WTC11 (cell line): ENCODE measurements at regions not wholly inside any gene's neighbourhood (a gene's known extent, or its start where the extent isn't known, plus 50 kb on each side); places are given as distances from the start of the nearest gene placed in this dataset.

ENCODE experiments used
- ATAC-seq: fragments of 200-7000 bp; cut with Tn5 transposase; 2 replicates; pipeline ENCODE4 v1.10.0; 2021; ENCODE audit warnings: mild to moderate bottlenecking, moderate library complexity
- CTCF ChIA-PET: fragments of 300-600 bp; sonication (Branson Sonifier 250); formaldehyde crosslinking; loops from one replicate; lab custom pipeline; 2021; ENCODE audit warnings: antibody characterized with exemption; lab: Charles Lee
- POLR2A ChIA-PET: fragments of 350-600 bp; sonication (Branson Sonifier 250); formaldehyde crosslinking; loops from one replicate; lab custom pipeline; 2021; ENCODE audit warnings: antibody characterized with exemption; lab: Charles Lee
- DNase-seq: peaks from one replicate; pipeline ENCODE4 v3.0.0; 2021; ENCODE audit warnings: low spot score
- H3K27ac Mint-ChIP-seq: 2 replicates; pipeline ENCODE4 v1.8.0; 2021; ENCODE audit warnings: mixed read lengths
- H3K27me3 Mint-ChIP-seq: 2 replicates; pipeline ENCODE4 v1.8.0; 2021; ENCODE audit warnings: low read depth, mild to moderate bottlenecking, moderate library complexity, mixed read lengths
- H3K36me3 Mint-ChIP-seq: 2 replicates; pipeline ENCODE4 v1.8.0; 2021; ENCODE audit warnings: mixed read lengths
- H3K4me1 Mint-ChIP-seq: 2 replicates; pipeline ENCODE4 v1.8.0; 2022; ENCODE audit warnings: mixed read lengths
- H3K4me3 Mint-ChIP-seq: 2 replicates; pipeline ENCODE4 v1.8.0; 2021; ENCODE audit warnings: mild to moderate bottlenecking, moderate library complexity, mixed read lengths
- H3K9me3 Mint-ChIP-seq: 2 replicates; pipeline ENCODE4 v1.8.0; 2021; ENCODE audit warnings: mixed read lengths
- CBFB ChIP-seq: sonication (generic); formaldehyde crosslinking; IDR thresholded peaks from 2 replicates; pipeline ENCODE4 v1.8.1; 2022; ENCODE audit warnings: mild to moderate bottlenecking, low read depth, missing genetic modification reagents
- CREB1 ChIP-seq: sonication (generic); formaldehyde crosslinking; IDR thresholded peaks from 2 replicates; pipeline ENCODE4 v1.8.0; 2023; ENCODE audit warnings: mild to moderate bottlenecking, missing genetic modification reagents
- CREM ChIP-seq: sonication (generic); formaldehyde crosslinking; IDR thresholded peaks from 2 replicates; pipeline ENCODE4 v1.8.1; 2022; ENCODE audit warnings: mild to moderate bottlenecking, missing genetic modification reagents, moderate library complexity
- FOXK1 ChIP-seq: sonication (generic); formaldehyde crosslinking; IDR thresholded peaks from 2 replicates; pipeline ENCODE4 v1.8.0; 2022; ENCODE audit warnings: mild to moderate bottlenecking, moderate library complexity, missing genetic modification reagents
- FOXP1 ChIP-seq: sonication (generic); formaldehyde crosslinking; IDR thresholded peaks from 2 replicates; pipeline ENCODE4 v1.8.0; 2022; ENCODE audit warnings: missing genetic modification reagents, mild to moderate bottlenecking, moderate library complexity, borderline replicate concordance
- IRF2 ChIP-seq: sonication (generic); formaldehyde crosslinking; IDR thresholded peaks from 2 replicates; pipeline ENCODE4 v1.8.0; 2022; ENCODE audit warnings: low read depth, missing genetic modification reagents, borderline replicate concordance
- MYBL2 ChIP-seq: sonication (generic); formaldehyde crosslinking; IDR thresholded peaks from 2 replicates; pipeline ENCODE4 v1.8.1; 2023; ENCODE audit warnings: mild to moderate bottlenecking, moderate library complexity, missing genetic modification reagents
- NFATC4 ChIP-seq: fragments of 250-450 bp; sonication (Bioruptor Pico); IDR thresholded peaks from 2 replicates; pipeline ENCODE4 v1.9.0; 2021; ENCODE audit warnings: mild to moderate bottlenecking
- NFE2L1 ChIP-seq: sonication (generic); formaldehyde crosslinking; IDR thresholded peaks from 2 replicates; pipeline ENCODE4 v1.8.1; 2023; ENCODE audit warnings: missing genetic modification reagents
- NFYB ChIP-seq: sonication (generic); formaldehyde crosslinking; conservative IDR thresholded peaks from 2 replicates; pipeline ENCODE4 v1.8.0; 2022; ENCODE audit warnings: low read depth, missing genetic modification reagents
- NR3C1 ChIP-seq: sonication (generic); formaldehyde crosslinking; conservative IDR thresholded peaks from 2 replicates; pipeline ENCODE4 v1.8.1; 2023; ENCODE audit warnings: low read depth, mild to moderate bottlenecking, missing genetic modification reagents
- RELA ChIP-seq: sonication (generic); formaldehyde crosslinking; IDR thresholded peaks from 2 replicates; pipeline ENCODE4 v1.8.1; 2022; ENCODE audit warnings: missing genetic modification reagents, mild to moderate bottlenecking, borderline replicate concordance
- SOX15 ChIP-seq: fragments of 250-450 bp; sonication (Bioruptor Pico); IDR thresholded peaks from 2 replicates; pipeline ENCODE4 v1.9.0; 2021; ENCODE audit warnings: mild to moderate bottlenecking
- ZNF232 ChIP-seq: sonication (generic); formaldehyde crosslinking; IDR thresholded peaks from 2 replicates; pipeline ENCODE4 v1.8.0; 2022; ENCODE audit warnings: mild to moderate bottlenecking, missing genetic modification reagents
- ZNF396 ChIP-seq: fragments of 250-450 bp; sonication (Bioruptor Pico); IDR thresholded peaks from 2 replicates; pipeline ENCODE4 v1.8.0; 2021; ENCODE audit warnings: mild to moderate bottlenecking, moderate library complexity, borderline replicate concordance
- TF ChIP-seq, protein P1 (sequence below): fragments of 250-450 bp; sonication (Bioruptor Pico); IDR thresholded peaks from 2 replicates; pipeline ENCODE4 v1.8.0; 2021; ENCODE audit warnings: mild to moderate bottlenecking
- TF ChIP-seq, protein P2 (sequence below): sonication (generic); formaldehyde crosslinking; IDR thresholded peaks from 2 replicates; pipeline ENCODE4 v1.8.0; 2022; ENCODE audit warnings: mild to moderate bottlenecking, missing genetic modification reagents
- TF ChIP-seq, protein P3 (sequence below): sonication (generic); formaldehyde crosslinking; IDR thresholded peaks from 2 replicates; pipeline ENCODE4 v1.8.0; 2022; ENCODE audit warnings: mild to moderate bottlenecking, missing genetic modification reagents
- TF ChIP-seq, protein P4 (sequence below): fragments of 250-450 bp; sonication (Bioruptor Pico); IDR thresholded peaks from 2 replicates; pipeline ENCODE4 v1.9.0; 2021; ENCODE audit warnings: moderate library complexity, mild to moderate bottlenecking, inconsistent platforms, borderline replicate concordance
- TF ChIP-seq, protein P5 (sequence below): sonication (generic); formaldehyde crosslinking; IDR thresholded peaks from 2 replicates; pipeline ENCODE4 v1.8.1; 2022; ENCODE audit warnings: low read depth, missing genetic modification reagents, borderline replicate concordance
- TF ChIP-seq, protein P6 (sequence below): sonication (generic); formaldehyde crosslinking; IDR thresholded peaks from 2 replicates; pipeline ENCODE4 v1.8.1; 2022; ENCODE audit warnings: low read depth, mild to moderate bottlenecking, moderate library complexity, missing genetic modification reagents, borderline replicate concordance

DNA sequence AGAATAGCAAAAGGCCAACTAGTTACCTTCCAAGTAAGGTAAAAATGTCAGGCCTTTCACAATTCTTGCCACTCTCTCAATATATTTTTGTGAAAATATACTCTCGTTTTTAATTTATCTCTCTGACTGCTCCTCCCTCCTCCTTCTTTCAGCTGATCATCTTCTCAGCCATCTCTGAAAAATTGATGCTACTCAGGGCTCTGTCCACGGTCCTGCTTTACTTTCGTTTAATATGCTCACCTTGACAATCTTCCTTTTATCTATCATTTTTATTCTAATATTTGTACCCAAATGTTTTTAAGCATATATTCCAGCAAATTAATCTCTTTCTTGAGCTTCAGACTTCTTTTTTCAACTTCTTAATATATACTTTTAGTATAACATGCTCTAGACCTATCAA, 1362.1 kb downstream of the ROBO1 start:
- ATAC-seq, result no peak
- no peak for TF ChIP-seq ZNF232 (CRISPR knock-in tag)
- TF ChIP-seq RELA (CRISPR knock-in tag), result no peak
- TF ChIP-seq, protein P1, sequence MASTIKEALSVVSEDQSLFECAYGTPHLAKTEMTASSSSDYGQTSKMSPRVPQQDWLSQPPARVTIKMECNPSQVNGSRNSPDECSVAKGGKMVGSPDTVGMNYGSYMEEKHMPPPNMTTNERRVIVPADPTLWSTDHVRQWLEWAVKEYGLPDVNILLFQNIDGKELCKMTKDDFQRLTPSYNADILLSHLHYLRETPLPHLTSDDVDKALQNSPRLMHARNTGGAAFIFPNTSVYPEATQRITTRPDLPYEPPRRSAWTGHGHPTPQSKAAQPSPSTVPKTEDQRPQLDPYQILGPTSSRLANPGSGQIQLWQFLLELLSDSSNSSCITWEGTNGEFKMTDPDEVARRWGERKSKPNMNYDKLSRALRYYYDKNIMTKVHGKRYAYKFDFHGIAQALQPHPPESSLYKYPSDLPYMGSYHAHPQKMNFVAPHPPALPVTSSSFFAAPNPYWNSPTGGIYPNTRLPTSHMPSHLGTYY (CRISPR knock-in tag), result no peak
- CTCF ChIA-PET, result no interaction called here
- Mint-ChIP-seq H3K9me3 (no peaks in the 10 kb centered on the region), H3K27me3 (no peaks in the 10 kb centered on the region), H3K4me3 (no peak overlapping the region), H3K27ac (no peak overlapping the region), H3K4me1 (no peaks in the 10 kb centered on the region), H3K36me3 (no peaks in the 10 kb centered on the region)
- no peak for DNase-seq
- POLR2A ChIA-PET, result no interaction called here

DNA sequence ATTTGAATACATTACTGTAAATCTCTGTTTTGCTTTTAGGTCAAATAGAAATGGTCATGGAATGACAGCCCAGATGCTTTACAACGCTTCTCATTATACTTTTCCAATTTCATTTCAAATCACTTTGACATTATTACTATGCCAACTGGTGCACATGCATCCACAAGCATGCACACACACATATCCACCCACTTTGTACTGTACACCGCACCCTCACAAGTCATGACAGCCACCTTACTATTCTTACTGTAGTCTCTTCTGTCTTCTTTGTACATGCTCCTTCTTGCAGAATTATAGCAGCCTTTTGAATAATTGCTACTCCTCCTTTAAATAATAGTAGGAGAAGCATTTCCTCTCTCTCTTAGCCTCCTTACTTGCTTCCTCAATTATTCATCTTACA, 1361.4 kb downstream of the ROBO1 start:
- Mint-ChIP-seq H3K27ac (no peak overlapping the region), H3K27me3 (no peaks in the 10 kb centered on the region), H3K9me3 (no peaks in the 10 kb centered on the region), H3K4me3 (no peak overlapping the region), H3K4me1 (no peaks in the 10 kb centered on the region), H3K36me3 (no peaks in the 10 kb centered on the region)
- no peak for DNase-seq
- CTCF ChIA-PET, result interaction anchor here (0.6 kb wide), 1 partner anchor 132 kb away, joined by 3 read pairs; no protein-coding TSS in a partner anchor
- no peak for TF ChIP-seq CREB1 (CRISPR knock-in tag)
- TF ChIP-seq CBFB (CRISPR knock-in tag), result no peak
- TF ChIP-seq FOXK1 (CRISPR knock-in tag), result no peak
- no peak for ATAC-seq
- POLR2A ChIA-PET, result no interaction called here

DNA sequence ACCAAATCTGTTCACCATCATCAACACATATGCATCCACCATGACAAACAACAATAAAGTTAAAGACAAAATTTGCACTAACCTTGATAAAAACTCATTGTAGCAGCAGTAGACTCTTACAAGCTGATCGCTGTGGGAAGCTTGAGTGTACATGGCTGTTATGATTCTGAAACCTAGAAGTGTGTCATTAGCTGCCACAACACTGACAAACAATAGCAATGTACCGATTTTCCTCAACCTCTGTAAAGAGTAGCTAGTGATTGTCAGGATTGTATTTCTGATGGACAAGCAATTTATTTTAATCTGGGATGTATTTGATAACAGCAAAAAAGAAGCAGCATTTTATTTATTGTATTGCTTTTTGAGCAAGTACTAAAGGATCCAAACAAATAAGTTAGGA, 1357.7 kb downstream of the ROBO1 start:
- Mint-ChIP-seq H3K4me3 (no peak overlapping the region), H3K27me3 (no peaks in the 10 kb centered on the region), H3K27ac (no peak overlapping the region), H3K4me1 (peaks cover 10% of the 10 kb centered on the region), H3K36me3 (no peaks in the 10 kb centered on the region), H3K9me3 (peaks cover 3% of the 10 kb centered on the region; the same call in 1 of the 2 replicates)
- DNase-seq (no peak), ATAC-seq (no peak)
- TF ChIP-seq SOX15 (CRISPR knock-in tag) (no peak), RELA (CRISPR knock-in tag) (no peak)
- TF ChIP-seq, protein P2, sequence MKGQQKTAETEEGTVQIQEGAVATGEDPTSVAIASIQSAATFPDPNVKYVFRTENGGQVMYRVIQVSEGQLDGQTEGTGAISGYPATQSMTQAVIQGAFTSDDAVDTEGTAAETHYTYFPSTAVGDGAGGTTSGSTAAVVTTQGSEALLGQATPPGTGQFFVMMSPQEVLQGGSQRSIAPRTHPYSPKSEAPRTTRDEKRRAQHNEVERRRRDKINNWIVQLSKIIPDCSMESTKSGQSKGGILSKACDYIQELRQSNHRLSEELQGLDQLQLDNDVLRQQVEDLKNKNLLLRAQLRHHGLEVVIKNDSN (CRISPR knock-in tag), result no peak
- CTCF ChIA-PET, result interaction anchor here (0.5 kb wide), 1 partner anchor 250 kb away, joined by 5 read pairs; no protein-coding TSS in a partner anchor
- POLR2A ChIA-PET, result interaction anchor here (0.6 kb wide), 1 partner anchor 11 kb away, joined by 3 read pairs; no protein-coding TSS in a partner anchor

DNA sequence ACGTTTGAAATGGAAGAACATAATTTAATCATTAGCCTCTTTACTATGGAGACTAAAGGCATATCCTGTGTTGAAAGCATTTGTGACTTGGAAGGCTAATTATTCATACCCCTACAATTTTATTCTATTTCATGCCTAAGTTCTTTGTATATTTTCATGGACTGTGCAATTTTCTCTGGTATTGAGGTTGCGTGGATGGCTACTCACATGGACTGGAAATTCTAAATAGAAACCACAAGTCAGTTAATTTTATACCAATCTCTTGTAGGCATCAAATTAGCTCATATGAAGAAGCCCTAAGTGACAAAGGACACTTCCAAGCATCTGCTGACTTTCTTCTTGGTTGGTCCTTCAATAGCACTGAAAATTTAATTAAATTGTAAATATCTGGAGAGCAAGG, 1353.5 kb downstream of the ROBO1 start:
- H3K4me1 Mint-ChIP-seq, result peaks cover 10% of the 10 kb centered on the region
- H3K9me3 Mint-ChIP-seq, result peaks cover 4% of the 10 kb centered on the region; the same call in 1 of the 2 replicates
- no peaks in the 10 kb centered on the region for H3K36me3 Mint-ChIP-seq
- ChIA-PET POLR2A (no interaction called here), CTCF (no interaction called here)
- no peak for TF ChIP-seq NR3C1 (CRISPR knock-in tag)
- no peak for TF ChIP-seq IRF2 (CRISPR knock-in tag)
- TF ChIP-seq ZNF232 (CRISPR knock-in tag), result no peak
- no peak for TF ChIP-seq SOX15 (CRISPR knock-in tag)
- no peak for TF ChIP-seq NFATC4 (CRISPR knock-in tag)
- no peak for TF ChIP-seq NFE2L1 (CRISPR knock-in tag)
- TF ChIP-seq, protein P3, sequence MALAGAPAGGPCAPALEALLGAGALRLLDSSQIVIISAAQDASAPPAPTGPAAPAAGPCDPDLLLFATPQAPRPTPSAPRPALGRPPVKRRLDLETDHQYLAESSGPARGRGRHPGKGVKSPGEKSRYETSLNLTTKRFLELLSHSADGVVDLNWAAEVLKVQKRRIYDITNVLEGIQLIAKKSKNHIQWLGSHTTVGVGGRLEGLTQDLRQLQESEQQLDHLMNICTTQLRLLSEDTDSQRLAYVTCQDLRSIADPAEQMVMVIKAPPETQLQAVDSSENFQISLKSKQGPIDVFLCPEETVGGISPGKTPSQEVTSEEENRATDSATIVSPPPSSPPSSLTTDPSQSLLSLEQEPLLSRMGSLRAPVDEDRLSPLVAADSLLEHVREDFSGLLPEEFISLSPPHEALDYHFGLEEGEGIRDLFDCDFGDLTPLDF, result no peak
- TF ChIP-seq ZNF396, result no peak
- TF ChIP-seq NFYB, result no peak
- TF ChIP-seq, protein P4, sequence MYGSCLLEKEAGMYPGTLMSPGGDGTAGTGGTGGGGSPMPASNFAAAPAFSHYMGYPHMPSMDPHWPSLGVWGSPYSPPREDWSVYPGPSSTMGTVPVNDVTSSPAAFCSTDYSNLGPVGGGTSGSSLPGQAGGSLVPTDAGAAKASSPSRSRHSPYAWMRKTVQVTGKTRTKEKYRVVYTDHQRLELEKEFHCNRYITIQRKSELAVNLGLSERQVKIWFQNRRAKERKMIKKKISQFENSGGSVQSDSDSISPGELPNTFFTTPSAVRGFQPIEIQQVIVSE (CRISPR knock-in tag), result no peak
- TF ChIP-seq, protein P5, sequence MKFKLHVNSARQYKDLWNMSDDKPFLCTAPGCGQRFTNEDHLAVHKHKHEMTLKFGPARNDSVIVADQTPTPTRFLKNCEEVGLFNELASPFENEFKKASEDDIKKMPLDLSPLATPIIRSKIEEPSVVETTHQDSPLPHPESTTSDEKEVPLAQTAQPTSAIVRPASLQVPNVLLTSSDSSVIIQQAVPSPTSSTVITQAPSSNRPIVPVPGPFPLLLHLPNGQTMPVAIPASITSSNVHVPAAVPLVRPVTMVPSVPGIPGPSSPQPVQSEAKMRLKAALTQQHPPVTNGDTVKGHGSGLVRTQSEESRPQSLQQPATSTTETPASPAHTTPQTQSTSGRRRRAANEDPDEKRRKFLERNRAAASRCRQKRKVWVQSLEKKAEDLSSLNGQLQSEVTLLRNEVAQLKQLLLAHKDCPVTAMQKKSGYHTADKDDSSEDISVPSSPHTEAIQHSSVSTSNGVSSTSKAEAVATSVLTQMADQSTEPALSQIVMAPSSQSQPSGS (CRISPR knock-in tag), result no peak
- TF ChIP-seq, protein P6, sequence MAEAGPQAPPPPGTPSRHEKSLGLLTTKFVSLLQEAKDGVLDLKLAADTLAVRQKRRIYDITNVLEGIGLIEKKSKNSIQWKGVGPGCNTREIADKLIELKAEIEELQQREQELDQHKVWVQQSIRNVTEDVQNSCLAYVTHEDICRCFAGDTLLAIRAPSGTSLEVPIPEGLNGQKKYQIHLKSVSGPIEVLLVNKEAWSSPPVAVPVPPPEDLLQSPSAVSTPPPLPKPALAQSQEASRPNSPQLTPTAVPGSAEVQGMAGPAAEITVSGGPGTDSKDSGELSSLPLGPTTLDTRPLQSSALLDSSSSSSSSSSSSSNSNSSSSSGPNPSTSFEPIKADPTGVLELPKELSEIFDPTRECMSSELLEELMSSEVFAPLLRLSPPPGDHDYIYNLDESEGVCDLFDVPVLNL (CRISPR knock-in tag), result no peak
- TF ChIP-seq MYBL2 (CRISPR knock-in tag), result no peak
- TF ChIP-seq CREM (CRISPR knock-in tag), result no peak
- TF ChIP-seq FOXP1, result no peak
- TF ChIP-seq FOXK1 (CRISPR knock-in tag), result no peak
- H3K27ac Mint-ChIP-seq, result no peak overlapping the region
- H3K27me3 Mint-ChIP-seq, result no peaks in the 10 kb centered on the region
- ATAC-seq (no peak), DNase-seq (no peak)
- no peak overlapping the region for H3K4me3 Mint-ChIP-seq
